Activated naive CD8-positive, alpha-beta T cell treated with anti-CD3 and anti-CD28 coated beads, Interleukin-2, amount 50 U/mL, for 24 hours (primary cell): ENCODE measurements at regions not wholly inside any gene's neighbourhood (a gene's known extent, or its start where the extent isn't known, plus 50 kb on each side); places are given as distances from the start of the nearest gene placed in this dataset.

Experiments
- ATAC-seq: fragments of 150-1000 bp; cut with Tn5 transposase; one replicate; pipeline ENCODE4 v1.10.0; 2021
- DNase-seq: peaks from one replicate; pipeline ENCODE4 v3.0.0; 2021
- H3K27ac Mint-ChIP-seq: one replicate; pipeline ENCODE4 v1.8.0; 2021; ENCODE audit warnings: mild to moderate bottlenecking, mixed read lengths
- H3K27me3 Mint-ChIP-seq: one replicate; pipeline ENCODE4 v1.8.0; 2021; ENCODE audit warnings: mixed read lengths
- H3K36me3 Mint-ChIP-seq: one replicate; pipeline ENCODE4 v1.8.0; 2021; ENCODE audit warnings: low read depth, mixed read lengths
- H3K4me1 Mint-ChIP-seq: one replicate; pipeline ENCODE4 v1.8.0; 2021; ENCODE audit warnings: mixed read lengths
- H3K4me3 Mint-ChIP-seq: one replicate; pipeline ENCODE4 v1.8.0; 2021; ENCODE audit warnings: mild to moderate bottlenecking, moderate library complexity, mixed read lengths
- H3K9me3 Mint-ChIP-seq: one replicate; pipeline ENCODE4 v1.8.0; 2021; ENCODE audit warnings: mixed read lengths

- no peak overlapping the region for H3K27ac Mint-ChIP-seq
- DNase-seq (no peak), ATAC-seq (no peak)
- peaks cover 16% of the 10 kb centered on the region for H3K27me3 Mint-ChIP-seq
- H3K36me3 Mint-ChIP-seq = no peaks in the 10 kb centered on the region
- H3K4me3 Mint-ChIP-seq = no peak overlapping the region
- H3K4me1 Mint-ChIP-seq = no peaks in the 10 kb centered on the region
- H3K9me3 Mint-ChIP-seq = peaks cover 8% of the 10 kb centered on the region
Measured at GRCh38 chr19:31430381-31430780, 81.1 kb upstream of the TSHZ3 start.

GRCh38 chr19:31432201-31432810, 83.1 kb upstream of the TSHZ3 start:
- Mint-ChIP-seq H3K36me3 (no peaks in the 10 kb centered on the region), H3K4me1 (no peaks in the 10 kb centered on the region), H3K27me3 (peaks cover 10% of the 10 kb centered on the region), H3K27ac (no peak overlapping the region), H3K9me3 (peaks cover 19% of the 10 kb centered on the region), H3K4me3 (no peak overlapping the region)
- DNase-seq (no peak), ATAC-seq (no peak)

GRCh38 chr19:31436121-31436776, 87.0 kb upstream of the TSHZ3 start:
- H3K4me3 Mint-ChIP-seq = no peak overlapping the region
- H3K9me3 Mint-ChIP-seq = peaks cover 19% of the 10 kb centered on the region
- no peak overlapping the region for H3K27ac Mint-ChIP-seq
- H3K4me1 Mint-ChIP-seq = no peaks in the 10 kb centered on the region
- DNase-seq (no peak), ATAC-seq (no peak)
- no peaks in the 10 kb centered on the region for H3K36me3 Mint-ChIP-seq
- peaks cover 13% of the 10 kb centered on the region for H3K27me3 Mint-ChIP-seq

- Mint-ChIP-seq H3K27ac (no peak overlapping the region), H3K4me3 (no peak overlapping the region), H3K36me3 (no peaks in the 10 kb centered on the region), H3K4me1 (no peaks in the 10 kb centered on the region), H3K27me3 (peaks cover 13% of the 10 kb centered on the region), H3K9me3 (peaks cover 13% of the 10 kb centered on the region)
- ATAC-seq (no peak), DNase-seq (no peak)
Measured at GRCh38 chr19:31438401-31439269, 89.4 kb upstream of the TSHZ3 start.

- H3K27me3 Mint-ChIP-seq = peaks cover 13% of the 10 kb centered on the region
- H3K27ac Mint-ChIP-seq = no peak overlapping the region
- no peaks in the 10 kb centered on the region for H3K4me1 Mint-ChIP-seq
- H3K4me3 Mint-ChIP-seq = no peak overlapping the region
- peaks cover 13% of the 10 kb centered on the region for H3K9me3 Mint-ChIP-seq
- ATAC-seq (no peak), DNase-seq (no peak)
- H3K36me3 Mint-ChIP-seq = no peaks in the 10 kb centered on the region
Measured at GRCh38 chr19:31439270-31439573, 90.0 kb upstream of the TSHZ3 start.

GRCh38 chr19:31444931-31445330, 95.7 kb upstream of the TSHZ3 start:
- Mint-ChIP-seq H3K9me3 (peaks cover 13% of the 10 kb centered on the region), H3K27me3 (peaks cover 5% of the 10 kb centered on the region), H3K4me1 (no peaks in the 10 kb centered on the region), H3K36me3 (no peaks in the 10 kb centered on the region), H3K27ac (no peak overlapping the region), H3K4me3 (no peak overlapping the region)
- ATAC-seq = no peak
- DNase-seq = no peak

- H3K36me3 Mint-ChIP-seq = no peaks in the 10 kb centered on the region
- H3K4me1 Mint-ChIP-seq = no peaks in the 10 kb centered on the region
- H3K27me3 Mint-ChIP-seq = peaks cover 8% of the 10 kb centered on the region
- no peak overlapping the region for H3K27ac Mint-ChIP-seq
- no peak overlapping the region for H3K4me3 Mint-ChIP-seq
- DNase-seq (no peak), ATAC-seq (no peak)
- H3K9me3 Mint-ChIP-seq = peaks cover 13% of the 10 kb centered on the region
Measured at GRCh38 chr19:31445406-31445805, 96.2 kb upstream of the TSHZ3 start.

- H3K27me3 Mint-ChIP-seq = peaks cover 12% of the 10 kb centered on the region
- no peak overlapping the region for H3K27ac Mint-ChIP-seq
- peaks cover 13% of the 10 kb centered on the region for H3K9me3 Mint-ChIP-seq
- H3K36me3 Mint-ChIP-seq = no peaks in the 10 kb centered on the region
- DNase-seq = no peak
- ATAC-seq = no peak
- no peaks in the 10 kb centered on the region for H3K4me1 Mint-ChIP-seq
- H3K4me3 Mint-ChIP-seq = no peak overlapping the region
Measured at GRCh38 chr19:31448221-31448657, 99.0 kb upstream of the TSHZ3 start.

GRCh38 chr19:31449379-31449778, 100.1 kb upstream of the TSHZ3 start:
- no peak overlapping the region for H3K4me3 Mint-ChIP-seq
- H3K27ac Mint-ChIP-seq = no peak overlapping the region
- H3K4me1 Mint-ChIP-seq = no peaks in the 10 kb centered on the region
- H3K9me3 Mint-ChIP-seq = peaks cover 13% of the 10 kb centered on the region
- H3K36me3 Mint-ChIP-seq = no peaks in the 10 kb centered on the region
- peaks cover 12% of the 10 kb centered on the region for H3K27me3 Mint-ChIP-seq
- ATAC-seq (no peak), DNase-seq (no peak)

- no peak for DNase-seq
- Mint-ChIP-seq H3K36me3 (no peaks in the 10 kb centered on the region), H3K9me3 (peaks cover 7% of the 10 kb centered on the region), H3K4me1 (no peaks in the 10 kb centered on the region), H3K27ac (no peak overlapping the region), H3K4me3 (no peak overlapping the region), H3K27me3 (peaks cover 12% of the 10 kb centered on the region)
- no peak for ATAC-seq
Measured at GRCh38 chr19:31450696-31451095, 101.5 kb upstream of the TSHZ3 start.

- H3K36me3 Mint-ChIP-seq = no peaks in the 10 kb centered on the region
- no peak overlapping the region for H3K4me3 Mint-ChIP-seq
- no peak for DNase-seq
- ATAC-seq = no peak
- no peaks in the 10 kb centered on the region for H3K9me3 Mint-ChIP-seq
- peaks cover 12% of the 10 kb centered on the region for H3K27me3 Mint-ChIP-seq
- H3K27ac Mint-ChIP-seq = no peak overlapping the region
- no peaks in the 10 kb centered on the region for H3K4me1 Mint-ChIP-seq
Measured at GRCh38 chr19:31451686-31452330, 102.6 kb upstream of the TSHZ3 start.

GRCh38 chr19:31459430-31459829, 110.2 kb upstream of the TSHZ3 start:
- H3K27me3 Mint-ChIP-seq = peaks cover 2% of the 10 kb centered on the region
- no peak for ATAC-seq
- no peaks in the 10 kb centered on the region for H3K9me3 Mint-ChIP-seq
- H3K36me3 Mint-ChIP-seq = no peaks in the 10 kb centered on the region
- H3K4me1 Mint-ChIP-seq = no peaks in the 10 kb centered on the region
- no peak for DNase-seq
- H3K4me3 Mint-ChIP-seq = no peak overlapping the region
- no peak overlapping the region for H3K27ac Mint-ChIP-seq

- Mint-ChIP-seq H3K9me3 (no peaks in the 10 kb centered on the region), H3K27me3 (peaks cover 2% of the 10 kb centered on the region), H3K27ac (no peak overlapping the region), H3K36me3 (no peaks in the 10 kb centered on the region), H3K4me1 (no peaks in the 10 kb centered on the region), H3K4me3 (no peak overlapping the region)
- no peak for DNase-seq
- no peak for ATAC-seq
Measured at GRCh38 chr19:31461814-31462539, 112.7 kb upstream of the TSHZ3 start.

GRCh38 chr19:31470229-31470939, 121.1 kb upstream of the TSHZ3 start:
- no peak for ATAC-seq
- Mint-ChIP-seq H3K27ac (no peak overlapping the region), H3K9me3 (no peaks in the 10 kb centered on the region), H3K4me3 (no peak overlapping the region), H3K27me3 (peaks cover 4% of the 10 kb centered on the region), H3K4me1 (no peaks in the 10 kb centered on the region), H3K36me3 (no peaks in the 10 kb centered on the region)
- no peak for DNase-seq
